ENCODE measurements at regions not wholly inside any gene's neighbourhood (a gene's known extent, or its start where the extent isn't known, plus 50 kb on each side); places are given as distances from the start of the nearest gene placed in this dataset.

DNA sequence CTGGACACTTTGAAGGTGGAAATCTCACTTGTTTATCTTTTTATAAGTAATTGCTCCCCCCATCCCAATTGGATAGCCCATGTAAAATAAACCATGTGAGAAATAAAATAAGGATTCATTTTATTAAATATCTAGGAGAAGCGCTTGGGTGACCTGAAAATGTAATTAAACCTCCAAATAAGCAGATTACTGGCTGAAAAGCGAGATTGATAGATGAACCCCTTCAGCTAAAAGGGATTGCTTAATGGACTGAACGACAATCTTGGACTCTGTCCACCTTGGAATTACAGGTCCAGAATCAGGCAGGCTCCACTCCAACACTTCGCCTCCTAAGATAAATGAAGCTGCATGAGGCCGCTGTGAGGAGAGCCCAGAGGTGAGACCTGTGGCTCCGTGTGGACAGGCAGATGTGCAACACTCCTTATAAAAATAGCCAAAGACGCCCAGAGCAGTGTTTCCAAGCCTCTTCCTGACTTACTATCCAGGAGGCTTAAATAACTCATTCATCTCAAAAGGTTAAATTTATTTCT is 441.5 kb downstream of the MTX2 start:
- ATAC-seq (no peak), DNase-seq (no peak)
- Mint-ChIP-seq H3K4me3 (no peak overlapping the region), H3K36me3 (ENCODE audit: low read depth) (peaks cover 3% of the 10 kb centered on the region), H3K27me3 (peaks cover 44% of the 10 kb centered on the region), H3K27ac (no peak overlapping the region), H3K4me1 (no peaks in the 10 kb centered on the region)
- no peaks in the 10 kb centered on the region for H3K9me3 ChIP-seq (ENCODE audit: control insufficient read depth, low read length, poor library complexity, severe bottlenecking)

DNA sequence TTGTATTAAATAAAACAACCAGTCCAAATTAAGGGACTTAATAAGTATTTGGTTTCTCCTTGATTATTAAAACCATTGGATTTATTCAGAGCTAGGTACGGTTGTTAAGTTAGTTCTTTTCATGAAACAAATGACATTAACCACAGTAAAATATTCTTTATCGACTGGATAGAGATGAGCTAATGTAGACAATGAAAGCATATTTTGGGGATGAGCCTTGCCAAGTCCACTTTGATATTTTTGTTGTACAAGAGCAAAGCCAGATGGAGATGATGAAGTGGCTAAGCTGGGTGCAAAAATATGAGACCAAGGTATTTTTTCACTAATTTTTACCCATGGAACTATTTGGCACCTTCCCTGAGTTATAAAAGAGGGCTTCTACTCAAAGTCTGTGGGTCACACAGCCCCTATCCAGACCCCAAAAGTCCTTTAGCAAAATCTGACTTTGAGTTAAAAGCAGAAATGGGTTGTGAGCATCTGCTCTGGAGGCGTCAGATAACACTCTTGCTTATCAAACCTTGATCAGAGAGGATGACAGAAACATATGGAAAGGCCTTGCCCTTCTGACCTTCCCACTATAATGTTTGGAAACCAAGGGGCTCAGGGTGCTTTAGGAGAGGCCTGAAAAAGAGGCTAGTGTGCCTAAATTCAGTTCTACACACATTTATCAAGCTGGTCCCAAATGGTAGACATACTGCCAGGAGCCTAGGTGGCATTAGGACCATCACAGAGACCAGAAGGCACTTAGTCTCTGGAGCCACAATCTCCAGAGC is 456.8 kb downstream of the MTX2 start:
- Mint-ChIP-seq H3K4me1 (no peaks in the 10 kb centered on the region), H3K4me3 (no peak overlapping the region), H3K27ac (no peak overlapping the region), H3K27me3 (peaks cover 35% of the 10 kb centered on the region), H3K36me3 (ENCODE audit: low read depth) (no peaks in the 10 kb centered on the region)
- no peaks in the 10 kb centered on the region for H3K9me3 ChIP-seq (ENCODE audit: control insufficient read depth, low read length, poor library complexity, severe bottlenecking)
- DNase-seq (no peak), ATAC-seq (no peak)

DNA sequence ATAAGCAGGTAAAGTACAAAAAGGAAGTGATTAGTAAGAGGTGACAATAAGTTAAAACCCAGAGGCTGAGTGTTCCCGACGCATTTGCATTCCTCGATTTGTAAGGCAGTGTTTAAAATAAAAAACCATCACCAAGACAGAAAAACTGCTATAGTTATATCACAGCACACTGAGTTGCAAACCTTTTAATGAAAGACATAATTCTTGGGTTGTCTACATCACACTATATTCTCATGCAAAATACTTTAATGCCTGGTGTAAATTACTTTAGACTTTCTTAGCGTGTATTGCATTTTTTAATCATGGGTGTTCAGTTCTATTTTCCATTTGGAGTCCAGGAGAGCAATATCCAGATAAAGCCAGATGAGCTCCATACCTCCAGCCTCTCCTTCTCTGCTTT is 458.5 kb downstream of the MTX2 start:
- DNase-seq (no peak), ATAC-seq (no peak)
- no peak overlapping the region for H3K27ac Mint-ChIP-seq
- H3K4me3 Mint-ChIP-seq = no peak overlapping the region
- H3K36me3 Mint-ChIP-seq (ENCODE audit: low read depth) = no peaks in the 10 kb centered on the region
- H3K9me3 ChIP-seq (ENCODE audit: control insufficient read depth, low read length, poor library complexity, severe bottlenecking) = no peaks in the 10 kb centered on the region
- no peaks in the 10 kb centered on the region for H3K4me1 Mint-ChIP-seq
- peaks cover 35% of the 10 kb centered on the region for H3K27me3 Mint-ChIP-seq

DNA sequence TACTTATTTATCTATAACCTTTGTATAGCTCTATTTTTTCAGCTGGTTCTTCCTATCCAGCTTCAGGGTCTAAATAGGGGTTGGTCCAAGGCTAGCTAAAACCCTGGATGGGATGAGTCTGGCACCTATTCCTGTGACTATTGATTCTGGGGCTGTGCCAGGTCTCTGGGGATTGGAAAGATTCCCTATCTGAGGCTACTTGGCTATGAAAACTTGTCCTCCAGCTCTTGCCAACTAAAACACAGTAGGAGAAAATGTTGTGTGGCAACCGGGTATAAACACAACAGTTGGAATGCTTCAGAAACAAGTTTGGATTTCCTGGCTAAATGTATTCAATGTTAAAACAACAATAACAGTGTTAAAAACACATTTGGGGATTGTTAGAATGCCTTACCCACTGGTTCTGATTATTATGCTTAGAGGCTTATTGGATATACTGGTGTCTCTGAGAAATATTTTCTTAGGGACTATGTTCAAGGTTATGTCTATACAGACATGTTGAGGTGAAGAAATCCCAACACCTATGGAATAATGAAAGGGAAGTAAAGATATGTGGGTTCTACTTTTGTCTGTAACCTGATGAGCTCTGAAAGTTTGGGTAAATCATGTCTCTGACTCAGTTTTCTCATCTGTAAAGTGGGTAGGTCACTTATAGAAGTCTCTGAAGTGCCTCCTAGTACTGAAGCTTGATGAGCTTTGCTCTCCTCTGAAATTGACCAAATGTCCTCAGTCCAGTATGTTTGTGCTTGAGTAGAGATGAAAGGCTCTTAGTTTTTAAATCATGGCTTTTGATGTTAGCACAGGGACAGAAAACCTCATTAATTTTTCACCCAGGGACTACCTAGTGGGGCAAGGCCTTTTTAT is 460.7 kb downstream of the MTX2 start:
- H3K9me3 ChIP-seq (ENCODE audit: control insufficient read depth, low read length, poor library complexity, severe bottlenecking) = no peaks in the 10 kb centered on the region
- H3K27me3 Mint-ChIP-seq = peaks cover 25% of the 10 kb centered on the region
- ATAC-seq = no peak
- no peak for DNase-seq
- no peaks in the 10 kb centered on the region for H3K36me3 Mint-ChIP-seq (ENCODE audit: low read depth)
- no peak overlapping the region for H3K27ac Mint-ChIP-seq
- no peaks in the 10 kb centered on the region for H3K4me1 Mint-ChIP-seq
- no peak overlapping the region for H3K4me3 Mint-ChIP-seq

DNA sequence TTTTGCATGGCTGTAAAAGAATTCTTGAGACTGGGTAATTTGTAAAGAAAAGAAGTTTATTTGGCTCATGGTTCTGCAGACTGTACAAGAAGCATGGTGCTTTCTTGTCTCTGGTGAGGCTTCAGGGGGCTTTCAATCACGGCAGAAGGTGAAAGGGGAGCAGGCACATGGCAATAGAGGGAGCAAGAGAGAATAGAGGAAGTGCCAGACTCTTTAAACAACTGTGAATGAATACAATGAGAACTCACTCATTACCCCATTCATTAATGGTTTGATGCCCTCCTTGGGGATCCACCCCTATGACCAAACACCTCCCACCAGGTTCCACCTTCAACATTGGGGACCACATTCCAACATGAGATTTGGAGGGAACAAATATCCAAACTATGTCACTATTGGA is 463.5 kb downstream of the MTX2 start:
- Mint-ChIP-seq H3K27me3 (peaks cover 23% of the 10 kb centered on the region), H3K27ac (no peak overlapping the region), H3K4me3 (no peak overlapping the region), H3K36me3 (ENCODE audit: low read depth) (no peaks in the 10 kb centered on the region), H3K4me1 (no peaks in the 10 kb centered on the region)
- no peaks in the 10 kb centered on the region for H3K9me3 ChIP-seq (ENCODE audit: control insufficient read depth, low read length, poor library complexity, severe bottlenecking)
- no peak for DNase-seq
- ATAC-seq = no peak

DNA sequence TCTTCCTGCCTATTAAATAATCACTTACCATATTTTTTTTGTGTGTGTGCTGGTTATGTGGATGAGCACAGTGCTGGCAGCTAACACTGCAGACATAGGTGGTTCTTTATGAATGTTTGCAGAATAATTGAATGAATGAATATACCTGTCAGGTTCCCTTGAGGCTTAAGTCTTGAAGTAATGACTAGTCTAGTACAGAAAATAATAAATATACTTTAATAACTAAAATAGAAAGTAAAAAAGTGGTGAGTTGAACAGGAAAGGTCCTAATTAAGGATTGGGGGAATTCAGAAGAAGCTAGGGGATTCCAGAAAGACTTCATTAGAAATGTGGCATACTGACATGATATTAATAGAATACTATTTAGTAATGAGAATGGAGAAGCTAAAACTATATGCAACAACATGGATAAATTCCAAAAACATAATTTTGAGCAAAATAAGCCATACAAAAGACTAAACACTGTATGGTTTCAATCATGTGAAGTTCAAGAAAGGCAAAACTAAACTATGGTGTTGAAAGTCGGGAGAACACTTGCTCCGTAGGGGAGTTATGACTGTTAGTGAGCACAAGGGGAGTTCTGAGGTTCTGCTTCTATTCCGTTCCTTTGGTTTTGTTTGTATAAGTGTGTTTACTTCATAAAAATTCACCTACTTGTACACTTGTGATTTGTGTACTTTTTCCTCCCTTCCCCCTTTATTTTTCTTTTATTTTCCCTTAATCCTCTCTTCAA is 464.6 kb downstream of the MTX2 start:
- ATAC-seq (no peak), DNase-seq (no peak)
- H3K9me3 ChIP-seq (ENCODE audit: control insufficient read depth, low read length, poor library complexity, severe bottlenecking) = no peaks in the 10 kb centered on the region
- Mint-ChIP-seq H3K4me3 (no peak overlapping the region), H3K36me3 (ENCODE audit: low read depth) (no peaks in the 10 kb centered on the region), H3K27me3 (peaks cover 27% of the 10 kb centered on the region), H3K27ac (no peak overlapping the region), H3K4me1 (no peaks in the 10 kb centered on the region)

DNA sequence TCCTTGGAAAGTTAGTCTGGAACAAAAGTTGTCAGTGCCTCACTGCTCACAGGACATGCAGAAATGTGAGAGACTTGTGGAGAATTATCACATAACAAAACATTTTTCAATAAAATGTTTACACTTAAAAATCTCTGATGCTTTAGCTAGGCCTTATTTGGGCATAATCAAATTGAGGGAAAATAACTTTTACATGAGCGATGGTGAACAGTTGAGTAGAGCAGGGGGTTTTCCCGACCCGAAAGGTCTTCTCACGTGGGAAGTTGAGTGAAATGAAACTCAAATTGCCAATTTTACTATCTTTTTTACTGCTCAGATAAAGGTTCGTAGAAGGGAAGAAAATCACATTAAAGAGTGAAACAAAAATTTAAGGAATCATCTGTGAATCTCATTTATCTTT is 465.6 kb downstream of the MTX2 start:
- no peak overlapping the region for H3K4me3 Mint-ChIP-seq
- no peaks in the 10 kb centered on the region for H3K36me3 Mint-ChIP-seq (ENCODE audit: low read depth)
- DNase-seq (no peak), ATAC-seq (no peak)
- H3K9me3 ChIP-seq (ENCODE audit: control insufficient read depth, low read length, poor library complexity, severe bottlenecking) = no peaks in the 10 kb centered on the region
- peaks cover 26% of the 10 kb centered on the region for H3K27me3 Mint-ChIP-seq
- no peak overlapping the region for H3K27ac Mint-ChIP-seq
- H3K4me1 Mint-ChIP-seq = no peaks in the 10 kb centered on the region

DNA sequence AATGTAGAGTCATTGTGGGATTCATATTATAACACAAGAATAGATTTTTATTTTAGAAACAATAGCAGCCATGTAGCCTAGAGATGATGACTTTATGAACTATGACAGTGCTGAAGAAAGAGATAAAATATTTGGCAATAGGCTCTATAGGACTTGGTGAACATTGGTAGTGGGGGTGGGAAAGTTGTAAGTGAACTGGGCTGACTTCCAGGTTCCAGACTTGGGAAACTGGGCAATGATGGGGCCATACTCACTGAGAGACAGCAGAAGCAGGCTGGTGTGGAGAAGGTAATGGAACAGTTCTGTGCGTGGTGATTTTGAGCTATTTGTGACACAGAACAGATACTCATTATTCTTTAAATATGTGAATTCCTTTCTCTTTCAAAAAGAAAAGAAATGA is 470.3 kb upstream of the HNRNPA3 start:
- no peak for DNase-seq
- no peaks in the 10 kb centered on the region for H3K9me3 ChIP-seq (ENCODE audit: control insufficient read depth, low read length, poor library complexity, severe bottlenecking)
- Mint-ChIP-seq H3K27me3 (peaks cover 36% of the 10 kb centered on the region), H3K27ac (no peak overlapping the region), H3K36me3 (ENCODE audit: low read depth) (no peaks in the 10 kb centered on the region), H3K4me1 (no peaks in the 10 kb centered on the region), H3K4me3 (no peak overlapping the region)
- ATAC-seq = no peak

DNA sequence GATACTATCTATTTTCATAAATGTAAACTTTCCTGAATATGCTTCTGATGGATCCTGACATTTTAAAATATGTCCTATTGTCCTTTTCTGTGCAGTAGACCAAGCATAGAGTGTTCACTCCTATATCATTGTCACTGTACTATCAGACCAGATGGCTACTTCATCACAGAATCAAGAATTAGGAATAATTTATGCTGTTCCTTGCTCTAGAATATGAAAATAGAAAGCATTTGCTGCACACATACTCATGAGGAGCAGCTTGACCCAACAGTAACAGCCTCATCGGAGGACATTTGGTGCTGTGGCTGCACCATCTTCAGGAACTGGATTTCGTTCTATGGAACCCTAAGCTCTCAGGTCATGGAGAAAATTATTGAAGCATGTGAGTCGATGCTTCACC is 468.9 kb upstream of the HNRNPA3 start:
- ATAC-seq = no peak
- Mint-ChIP-seq H3K27ac (no peak overlapping the region), H3K4me1 (no peaks in the 10 kb centered on the region), H3K36me3 (ENCODE audit: low read depth) (no peaks in the 10 kb centered on the region), H3K27me3 (peaks cover 27% of the 10 kb centered on the region), H3K4me3 (no peak overlapping the region)
- DNase-seq = no peak
- no peaks in the 10 kb centered on the region for H3K9me3 ChIP-seq (ENCODE audit: control insufficient read depth, low read length, poor library complexity, severe bottlenecking)

DNA sequence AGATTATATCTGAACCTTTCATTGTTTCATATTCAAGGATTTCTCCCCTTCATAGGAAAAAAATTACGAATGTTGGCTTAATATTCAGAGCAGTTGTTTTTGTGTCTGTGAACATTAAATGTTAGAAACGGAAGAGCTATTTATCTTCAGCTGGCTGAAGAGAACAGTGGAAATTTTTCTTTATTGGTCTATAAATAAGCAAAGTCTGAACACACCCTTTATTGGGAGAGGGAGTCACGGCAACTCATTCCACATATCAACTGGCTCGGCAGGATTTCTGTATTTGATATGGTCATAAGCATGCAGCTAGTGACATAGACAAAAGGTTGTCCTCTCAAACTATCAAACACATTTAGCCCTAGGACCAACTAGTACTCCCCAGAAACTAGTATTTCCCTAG is 468.4 kb upstream of the HNRNPA3 start:
- no peak for DNase-seq
- H3K27ac Mint-ChIP-seq = no peak overlapping the region
- H3K27me3 Mint-ChIP-seq = peaks cover 22% of the 10 kb centered on the region
- no peaks in the 10 kb centered on the region for H3K4me1 Mint-ChIP-seq
- no peak for ATAC-seq
- H3K4me3 Mint-ChIP-seq = no peak overlapping the region
- no peaks in the 10 kb centered on the region for H3K36me3 Mint-ChIP-seq (ENCODE audit: low read depth)
- H3K9me3 ChIP-seq (ENCODE audit: control insufficient read depth, low read length, poor library complexity, severe bottlenecking) = no peaks in the 10 kb centered on the region

DNA sequence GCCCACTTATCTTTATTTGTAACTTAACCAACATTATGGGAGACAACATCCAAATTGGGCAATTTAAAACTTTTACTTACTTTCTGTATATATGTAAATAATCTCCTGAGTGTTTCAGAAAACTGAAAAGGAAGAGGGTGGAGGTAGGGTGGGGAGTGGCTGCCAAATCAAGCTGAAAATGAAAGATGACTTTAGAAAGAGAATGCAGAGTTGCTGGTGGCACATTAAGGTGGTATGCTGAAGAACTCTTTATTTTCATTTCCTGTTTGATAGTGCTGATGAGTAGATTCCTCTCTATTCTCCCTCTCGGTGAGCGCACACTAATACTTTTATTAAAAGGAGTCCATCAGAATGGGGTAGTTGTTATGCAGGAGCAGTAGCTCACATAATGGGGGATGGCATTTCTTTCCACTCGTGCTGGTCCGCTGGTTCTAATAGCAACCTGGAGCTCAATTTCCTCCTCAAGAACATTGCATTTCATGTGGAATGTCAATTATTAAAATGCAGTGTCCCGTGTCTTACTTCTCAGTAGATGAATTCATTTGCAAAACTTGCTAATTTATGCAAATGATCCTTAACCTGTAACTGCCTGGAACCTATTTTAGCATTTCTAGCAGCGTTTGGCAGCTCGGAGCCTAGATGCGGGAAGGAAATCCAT is 466.9 kb upstream of the HNRNPA3 start:
- ATAC-seq (no peak), DNase-seq (no peak)
- no peak overlapping the region for H3K4me3 Mint-ChIP-seq
- no peaks in the 10 kb centered on the region for H3K4me1 Mint-ChIP-seq
- H3K36me3 Mint-ChIP-seq (ENCODE audit: low read depth) = no peaks in the 10 kb centered on the region
- no peak overlapping the region for H3K27ac Mint-ChIP-seq
- H3K9me3 ChIP-seq (ENCODE audit: control insufficient read depth, low read length, poor library complexity, severe bottlenecking) = no peaks in the 10 kb centered on the region
- H3K27me3 Mint-ChIP-seq = peaks cover 22% of the 10 kb centered on the region

DNA sequence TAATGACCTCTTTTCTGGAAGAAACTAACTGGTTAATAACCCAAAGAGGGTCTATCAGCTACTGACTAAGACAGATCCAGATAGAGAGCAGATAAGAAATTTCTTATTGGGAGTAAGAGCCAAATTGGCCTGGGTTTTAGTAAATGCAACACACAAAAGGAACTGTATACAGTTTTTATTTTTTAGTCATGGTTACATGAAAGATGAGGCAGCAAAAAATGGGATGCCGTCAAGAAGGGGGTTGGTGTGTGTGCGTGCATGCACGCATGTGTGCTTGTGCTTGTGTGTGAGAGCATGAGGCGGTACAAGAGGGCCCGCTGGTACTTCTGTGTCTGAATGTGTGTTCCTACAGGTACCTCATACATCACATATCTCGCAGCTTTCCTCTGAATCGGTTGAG is 466.2 kb upstream of the HNRNPA3 start:
- Mint-ChIP-seq H3K36me3 (ENCODE audit: low read depth) (no peaks in the 10 kb centered on the region), H3K4me3 (no peak overlapping the region), H3K4me1 (no peaks in the 10 kb centered on the region), H3K27me3 (peaks cover 18% of the 10 kb centered on the region), H3K27ac (no peak overlapping the region)
- no peaks in the 10 kb centered on the region for H3K9me3 ChIP-seq (ENCODE audit: control insufficient read depth, low read length, poor library complexity, severe bottlenecking)
- ATAC-seq (no peak), DNase-seq (no peak)

DNA sequence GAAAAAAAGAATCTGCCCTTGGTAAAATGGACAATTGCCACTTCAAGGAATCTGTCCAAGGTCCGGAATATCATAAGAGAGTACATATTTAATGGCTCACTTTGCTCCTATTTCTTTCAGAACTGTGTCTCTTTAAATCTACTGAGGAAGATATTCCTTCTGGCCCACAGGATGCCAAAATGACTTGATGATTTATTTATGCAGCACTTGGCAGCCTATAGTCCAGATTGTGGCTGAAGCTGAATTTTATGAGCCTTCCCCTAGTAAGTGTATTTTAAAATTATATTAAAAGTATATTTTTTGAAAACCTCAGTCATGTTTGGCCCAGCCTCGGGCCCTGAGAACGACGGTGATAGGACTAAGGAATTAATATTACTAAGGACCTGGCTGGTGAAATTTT is 465.1 kb upstream of the HNRNPA3 start:
- Mint-ChIP-seq H3K27me3 (peaks cover 10% of the 10 kb centered on the region), H3K36me3 (ENCODE audit: low read depth) (no peaks in the 10 kb centered on the region), H3K4me3 (no peak overlapping the region), H3K4me1 (no peaks in the 10 kb centered on the region), H3K27ac (no peak overlapping the region)
- DNase-seq = no peak
- no peaks in the 10 kb centered on the region for H3K9me3 ChIP-seq (ENCODE audit: control insufficient read depth, low read length, poor library complexity, severe bottlenecking)
- no peak for ATAC-seq
